WTC11 (cell line): ENCODE measurements at regions not wholly inside any gene's neighbourhood (a gene's known extent, or its start where the extent isn't known, plus 50 kb on each side); places are given as distances from the start of the nearest gene placed in this dataset.

Experiments used
- ATF1 ChIP-seq: sonication (generic); formaldehyde crosslinking; IDR thresholded peaks from 2 replicates; pipeline ENCODE4 v1.8.1; 2023; ENCODE audit warnings: mild to moderate bottlenecking, moderate library complexity, missing genetic modification reagents
- CREB1 ChIP-seq: sonication (generic); formaldehyde crosslinking; IDR thresholded peaks from 2 replicates; pipeline ENCODE4 v1.8.0; 2023; ENCODE audit warnings: mild to moderate bottlenecking, missing genetic modification reagents
- FOXJ3 ChIP-seq: sonication (generic); formaldehyde crosslinking; IDR thresholded peaks from 2 replicates; pipeline ENCODE4 v1.9.0; 2021; ENCODE audit warnings: missing genetic modification reagents, mild to moderate bottlenecking, borderline replicate concordance
- JUN ChIP-seq: sonication (generic); formaldehyde crosslinking; IDR thresholded peaks from 2 replicates; pipeline ENCODE4 v1.8.0; 2023; ENCODE audit warnings: mild to moderate bottlenecking, missing genetic modification reagents
- NR2C2 ChIP-seq: sonication (generic); formaldehyde crosslinking; IDR thresholded peaks from 2 replicates; pipeline ENCODE4 v1.8.0; 2022; ENCODE audit warnings: mild to moderate bottlenecking, missing genetic modification reagents
- SOX15 ChIP-seq: fragments of 250-450 bp; sonication (Bioruptor Pico); IDR thresholded peaks from 2 replicates; pipeline ENCODE4 v1.9.0; 2021; ENCODE audit warnings: mild to moderate bottlenecking
- TEAD4 ChIP-seq: sonication (generic); formaldehyde crosslinking; IDR thresholded peaks from 2 replicates; pipeline ENCODE4 v1.8.0; 2022; ENCODE audit warnings: mild to moderate bottlenecking, missing genetic modification reagents
- TF ChIP-seq, protein P1 (sequence below): fragments of 200-600 bp; IDR thresholded peaks from 2 replicates; pipeline ENCODE4 v1.8.0; 2022; ENCODE audit warnings: antibody characterized with exemption
- TF ChIP-seq, protein P2 (sequence below): sonication (generic); formaldehyde crosslinking; conservative IDR thresholded peaks from 2 replicates; pipeline ENCODE4 v1.8.1; 2022; ENCODE audit warnings: mild to moderate bottlenecking, missing genetic modification reagents

DNA sequence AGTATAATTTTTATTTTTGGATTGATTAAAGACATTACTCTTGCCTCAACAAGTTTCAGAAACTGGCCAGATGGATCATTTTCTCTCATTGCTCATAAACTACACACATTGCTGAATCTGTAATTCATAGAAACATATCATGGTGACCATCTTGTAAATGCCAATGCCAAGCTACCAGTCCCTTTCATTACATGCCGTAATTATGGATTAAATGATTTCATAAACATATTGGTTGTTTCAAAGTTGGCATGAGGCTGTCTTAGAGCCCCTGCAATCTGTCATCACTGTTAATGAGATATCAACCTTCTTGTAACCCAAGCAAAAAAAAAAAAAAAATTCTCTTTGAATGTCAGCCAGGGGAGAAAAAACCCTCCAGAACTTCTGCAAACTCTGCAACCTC is 112.2 kb downstream of the DCLK3 start:
- TF ChIP-seq CREB1 (CRISPR knock-in tag), result no peak
- no peak for TF ChIP-seq SOX15 (CRISPR knock-in tag)
- TF ChIP-seq, protein P1, sequence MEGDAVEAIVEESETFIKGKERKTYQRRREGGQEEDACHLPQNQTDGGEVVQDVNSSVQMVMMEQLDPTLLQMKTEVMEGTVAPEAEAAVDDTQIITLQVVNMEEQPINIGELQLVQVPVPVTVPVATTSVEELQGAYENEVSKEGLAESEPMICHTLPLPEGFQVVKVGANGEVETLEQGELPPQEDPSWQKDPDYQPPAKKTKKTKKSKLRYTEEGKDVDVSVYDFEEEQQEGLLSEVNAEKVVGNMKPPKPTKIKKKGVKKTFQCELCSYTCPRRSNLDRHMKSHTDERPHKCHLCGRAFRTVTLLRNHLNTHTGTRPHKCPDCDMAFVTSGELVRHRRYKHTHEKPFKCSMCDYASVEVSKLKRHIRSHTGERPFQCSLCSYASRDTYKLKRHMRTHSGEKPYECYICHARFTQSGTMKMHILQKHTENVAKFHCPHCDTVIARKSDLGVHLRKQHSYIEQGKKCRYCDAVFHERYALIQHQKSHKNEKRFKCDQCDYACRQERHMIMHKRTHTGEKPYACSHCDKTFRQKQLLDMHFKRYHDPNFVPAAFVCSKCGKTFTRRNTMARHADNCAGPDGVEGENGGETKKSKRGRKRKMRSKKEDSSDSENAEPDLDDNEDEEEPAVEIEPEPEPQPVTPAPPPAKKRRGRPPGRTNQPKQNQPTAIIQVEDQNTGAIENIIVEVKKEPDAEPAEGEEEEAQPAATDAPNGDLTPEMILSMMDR, result no peak
- TF ChIP-seq TEAD4 (CRISPR knock-in tag), result no peak
- TF ChIP-seq ATF1, result no peak
- TF ChIP-seq, protein P2, sequence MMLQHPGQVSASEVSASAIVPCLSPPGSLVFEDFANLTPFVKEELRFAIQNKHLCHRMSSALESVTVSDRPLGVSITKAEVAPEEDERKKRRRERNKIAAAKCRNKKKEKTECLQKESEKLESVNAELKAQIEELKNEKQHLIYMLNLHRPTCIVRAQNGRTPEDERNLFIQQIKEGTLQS, result no peak
- TF ChIP-seq NR2C2 (CRISPR knock-in tag), result no peak
- TF ChIP-seq FOXJ3 (CRISPR knock-in tag), result no peak
- TF ChIP-seq JUN (CRISPR knock-in tag), result no peak
